ENCODE measurements at regions not wholly inside any gene's neighbourhood (a gene's known extent, or its start where the extent isn't known, plus 50 kb on each side); places are given as distances from the start of the nearest gene placed in this dataset.

- Mint-ChIP-seq H3K36me3 (no peaks in the 10 kb centered on the region), H3K4me3 (no peak overlapping the region), H3K27ac (no peak overlapping the region), H3K4me1 (no peaks in the 10 kb centered on the region), H3K27me3 (ENCODE audit: low read depth) (no peaks in the 10 kb centered on the region), H3K9me3 (no peaks in the 10 kb centered on the region)
- ChIA-PET POLR2A (no interaction called here), CTCF (no interaction called here)
- DNase-seq (ENCODE audit: low spot score) (no peak), ATAC-seq (no peak)
- TF ChIP-seq ZSCAN18 (CRISPR knock-in tag; IDR thresholded peaks at IDR 0.05) (no peak), STAT6 (CRISPR knock-in tag; conservative IDR thresholded peaks at IDR 0.05; ENCODE audit: low read depth) (no peak), ZNF121 (CRISPR knock-in tag; IDR thresholded peaks at IDR 0.05) (no peak), CREM (CRISPR knock-in tag; IDR thresholded peaks at IDR 0.05) (no peak), GTF2I (CRISPR knock-in tag; conservative IDR thresholded peaks at IDR 0.05) (no peak), TEAD1 (CRISPR knock-in tag; IDR thresholded peaks at IDR 0.05) (no peak), KAT7 (CRISPR knock-in tag; IDR thresholded peaks at IDR 0.05; ENCODE audit: borderline replicate concordance) (no peak)
Measured at GRCh38 chr6:23087471-23087870, 518.1 kb downstream of the HDGFL1 start.

- CTCF ChIA-PET = no interaction called here
- H3K4me3 Mint-ChIP-seq = no peak overlapping the region
Measured at GRCh38 chr6:23088761-23089160, 519.4 kb downstream of the HDGFL1 start.

More at GRCh38 chr6:23088761-23089160, 519.4 kb downstream of the HDGFL1 start:
- H3K36me3 Mint-ChIP-seq = no peaks in the 10 kb centered on the region
- no peak overlapping the region for H3K27ac Mint-ChIP-seq
- POLR2A ChIA-PET = no interaction called here
- ATAC-seq (no peak), DNase-seq (ENCODE audit: low spot score) (no peak)
- H3K4me1 Mint-ChIP-seq = no peaks in the 10 kb centered on the region
- no peaks in the 10 kb centered on the region for H3K27me3 Mint-ChIP-seq (ENCODE audit: low read depth)
- no peak for TF ChIP-seq ZNF317 (CRISPR knock-in tag; IDR thresholded peaks at IDR 0.05; ENCODE audit: borderline replicate concordance, low read depth)
- no peak for TF ChIP-seq ZNF671 (CRISPR knock-in tag; IDR thresholded peaks at IDR 0.05)
- TF ChIP-seq HMGXB4 (CRISPR knock-in tag; IDR thresholded peaks at IDR 0.05) = no peak
- no peak for TF ChIP-seq FOXJ3 (CRISPR knock-in tag; IDR thresholded peaks at IDR 0.05; ENCODE audit: borderline replicate concordance)
- TF ChIP-seq CREB1 (CRISPR knock-in tag; IDR thresholded peaks at IDR 0.05) = no peak
- TF ChIP-seq JUN (CRISPR knock-in tag; IDR thresholded peaks at IDR 0.05) = no peak
- no peak for TF ChIP-seq ESRRA (CRISPR knock-in tag; IDR thresholded peaks at IDR 0.05; ENCODE audit: borderline replicate concordance)
- no peak for TF ChIP-seq NR2C2 (CRISPR knock-in tag; IDR thresholded peaks at IDR 0.05)
- TF ChIP-seq KAT7 (CRISPR knock-in tag; IDR thresholded peaks at IDR 0.05; ENCODE audit: borderline replicate concordance) = no peak
- TF ChIP-seq AFF4 (CRISPR knock-in tag; IDR thresholded peaks at IDR 0.05; ENCODE audit: borderline replicate concordance) = no peak
- TF ChIP-seq NFE2L1 (CRISPR knock-in tag; IDR thresholded peaks at IDR 0.05) = no peak
- no peak for TF ChIP-seq RORB (CRISPR knock-in tag; IDR thresholded peaks at IDR 0.05)
- H3K9me3 Mint-ChIP-seq = 0 out of 2 replicates have a peak, but pooled peaks cover 3% of the 10 kb centered on the region
